Breast epithelium (tissue), 4 donors: ENCODE measurements at regions not wholly inside any gene's neighbourhood (a gene's known extent, or its start where the extent isn't known, plus 50 kb on each side); places are given as distances from the start of the nearest gene placed in this dataset.

Experiments
- DNase-seq, 2 donors: peaks; one replicate each; pipeline ENCODE4 v3.0.0-alpha.2; 2019; ENCODE audit warnings: low spot score in 2 of 2
- H3K27ac ChIP-seq, 2 donors: fragments of 200-600 bp; sonication (generic) in 1 of 2; one replicate each; pipeline ENCODE4 v1.5.1; 2016 to 2019; ENCODE audit warnings: mild to moderate bottlenecking in 1 of 2
- H3K27me3 ChIP-seq, 2 donors: fragments of 200-600 bp; sonication (generic) in 1 of 2; one replicate each; pipeline versions ENCODE4 v1.5.1 to v1.6.0; 2017 to 2019; ENCODE audit warnings: control low read depth in 1 of 2, mild to moderate bottlenecking in 1 of 2
- H3K36me3 ChIP-seq: fragments of 200-600 bp; one replicate; pipeline ENCODE4 v1.5.1; 2019
- H3K4me1 ChIP-seq, 2 donors: fragments of 200-600 bp; sonication (generic); one replicate each; pipeline ENCODE4 v1.5.1; 2016 to 2019; ENCODE audit warnings: control low read depth in 1 of 2
- H3K4me3 ChIP-seq, 3 donors: fragments of 200-600 bp; sonication (generic); 1 replicate in 2 of 3; 2 replicates in 1 of 3; pipeline ENCODE4 v1.5.1; 2016 to 2019; ENCODE audit warnings: mild to moderate bottlenecking in 3 of 3, moderate library complexity in 2 of 3
- H3K9me3 ChIP-seq, 2 donors: fragments of 200-600 bp; sonication (generic) in 1 of 2; one replicate each; pipeline ENCODE4 v1.5.1; 2016 to 2019; ENCODE audit warnings: control low read depth in 1 of 2
- POLR2A ChIP-seq: fragments of 450-650 bp; IDR thresholded peaks from one replicate; pipeline ENCODE4 v1.6.1; 2016; ENCODE audit warnings: antibody characterized with exemption, mild to moderate bottlenecking, moderate library complexity
- POLR2AphosphoS5 ChIP-seq, 3 donors: sonication (generic); formaldehyde crosslinking; IDR thresholded peaks; one replicate each; pipeline ENCODE4 v1.6.1; 2017; ENCODE audit warnings: antibody characterized with exemption in 3 of 3
- intact Hi-C: fragments of 100-400 bp; cut with DNase I; formaldehyde crosslinking; loops from one replicate; pipeline ENCODE4 v1.15.1; 2023; ENCODE audit warnings: low total_unique reads
- TF ChIP-seq, protein P1 (sequence below), 3 donors: fragments of 450-650 bp; IDR thresholded peaks; one replicate each; pipeline ENCODE4 v1.5.1; 2016 to 2017; ENCODE audit warnings: antibody characterized with exemption in 3 of 3, mild to moderate bottlenecking in 3 of 3, moderate library complexity in 3 of 3

DNA sequence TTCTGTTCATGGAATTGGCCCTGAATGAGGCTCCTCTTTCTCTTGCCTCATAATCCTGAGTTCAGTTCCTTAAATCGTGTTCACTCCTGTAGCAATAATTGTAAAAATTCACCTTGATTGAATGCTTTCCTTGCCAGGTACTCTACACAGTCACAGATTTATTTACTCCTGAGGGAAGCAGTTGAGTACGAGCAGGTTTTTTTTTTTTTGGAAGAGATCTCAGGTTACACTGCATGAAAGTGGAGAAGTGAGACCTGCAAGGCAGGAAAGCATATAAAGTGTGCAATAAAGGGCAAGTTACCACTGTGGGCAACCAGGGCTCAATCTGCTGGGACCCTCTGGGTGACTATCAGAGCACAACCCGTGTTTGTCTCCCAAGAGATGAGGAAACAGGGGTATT, 93.0 kb upstream of the DOK5 start:
- no peak for DNase-seq
- intact Hi-C loops, result no loop called here
- Histone ChIP-seq H3K27me3 (no peaks in the 10 kb centered on the region), H3K36me3 (no peaks in the 10 kb centered on the region), H3K27ac (no peak overlapping the region), H3K4me3 (no peak overlapping the region), H3K9me3 (no peaks in the 10 kb centered on the region), H3K4me1 (no peaks in the 10 kb centered on the region)
- no peak for TF ChIP-seq POLR2A
- TF ChIP-seq POLR2AphosphoS5 (IDR thresholded peaks at IDR 0.05), result no peak
- TF ChIP-seq, protein P1, sequence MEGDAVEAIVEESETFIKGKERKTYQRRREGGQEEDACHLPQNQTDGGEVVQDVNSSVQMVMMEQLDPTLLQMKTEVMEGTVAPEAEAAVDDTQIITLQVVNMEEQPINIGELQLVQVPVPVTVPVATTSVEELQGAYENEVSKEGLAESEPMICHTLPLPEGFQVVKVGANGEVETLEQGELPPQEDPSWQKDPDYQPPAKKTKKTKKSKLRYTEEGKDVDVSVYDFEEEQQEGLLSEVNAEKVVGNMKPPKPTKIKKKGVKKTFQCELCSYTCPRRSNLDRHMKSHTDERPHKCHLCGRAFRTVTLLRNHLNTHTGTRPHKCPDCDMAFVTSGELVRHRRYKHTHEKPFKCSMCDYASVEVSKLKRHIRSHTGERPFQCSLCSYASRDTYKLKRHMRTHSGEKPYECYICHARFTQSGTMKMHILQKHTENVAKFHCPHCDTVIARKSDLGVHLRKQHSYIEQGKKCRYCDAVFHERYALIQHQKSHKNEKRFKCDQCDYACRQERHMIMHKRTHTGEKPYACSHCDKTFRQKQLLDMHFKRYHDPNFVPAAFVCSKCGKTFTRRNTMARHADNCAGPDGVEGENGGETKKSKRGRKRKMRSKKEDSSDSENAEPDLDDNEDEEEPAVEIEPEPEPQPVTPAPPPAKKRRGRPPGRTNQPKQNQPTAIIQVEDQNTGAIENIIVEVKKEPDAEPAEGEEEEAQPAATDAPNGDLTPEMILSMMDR (IDR thresholded peaks at IDR 0.05), result no peak

DNA sequence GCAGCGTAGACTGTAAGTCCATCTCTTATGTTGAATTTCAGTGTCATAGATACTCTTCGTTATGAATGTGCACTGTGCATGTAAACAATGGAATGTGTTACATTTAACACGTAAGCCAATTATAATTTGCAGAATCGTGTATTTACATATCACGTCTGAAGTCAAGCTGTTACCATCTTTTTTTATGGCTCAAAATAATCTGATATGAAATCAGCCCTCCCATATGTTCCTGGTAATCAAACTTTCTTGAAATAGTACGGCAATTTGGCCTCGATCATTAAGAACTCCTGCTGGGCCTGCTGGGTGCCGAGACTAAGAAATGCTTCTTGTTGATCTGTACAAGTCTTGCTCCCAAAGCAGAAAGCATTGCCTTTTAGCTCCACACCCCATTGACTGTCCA, 89.6 kb upstream of the DOK5 start:
- no peak for DNase-seq
- no peaks in the 10 kb centered on the region for H3K27me3 ChIP-seq
- no peak overlapping the region for H3K27ac ChIP-seq
- TF ChIP-seq POLR2AphosphoS5 (IDR thresholded peaks at IDR 0.05), result no peak
- TF ChIP-seq, protein P1 (IDR thresholded peaks at IDR 0.05), result no peak
- no peak for TF ChIP-seq POLR2A
- intact Hi-C loops, result no loop called here
- no peaks in the 10 kb centered on the region for H3K9me3 ChIP-seq
- no peaks in the 10 kb centered on the region for H3K4me1 ChIP-seq
- H3K36me3 ChIP-seq, result no peaks in the 10 kb centered on the region
- no peak overlapping the region for H3K4me3 ChIP-seq

DNA sequence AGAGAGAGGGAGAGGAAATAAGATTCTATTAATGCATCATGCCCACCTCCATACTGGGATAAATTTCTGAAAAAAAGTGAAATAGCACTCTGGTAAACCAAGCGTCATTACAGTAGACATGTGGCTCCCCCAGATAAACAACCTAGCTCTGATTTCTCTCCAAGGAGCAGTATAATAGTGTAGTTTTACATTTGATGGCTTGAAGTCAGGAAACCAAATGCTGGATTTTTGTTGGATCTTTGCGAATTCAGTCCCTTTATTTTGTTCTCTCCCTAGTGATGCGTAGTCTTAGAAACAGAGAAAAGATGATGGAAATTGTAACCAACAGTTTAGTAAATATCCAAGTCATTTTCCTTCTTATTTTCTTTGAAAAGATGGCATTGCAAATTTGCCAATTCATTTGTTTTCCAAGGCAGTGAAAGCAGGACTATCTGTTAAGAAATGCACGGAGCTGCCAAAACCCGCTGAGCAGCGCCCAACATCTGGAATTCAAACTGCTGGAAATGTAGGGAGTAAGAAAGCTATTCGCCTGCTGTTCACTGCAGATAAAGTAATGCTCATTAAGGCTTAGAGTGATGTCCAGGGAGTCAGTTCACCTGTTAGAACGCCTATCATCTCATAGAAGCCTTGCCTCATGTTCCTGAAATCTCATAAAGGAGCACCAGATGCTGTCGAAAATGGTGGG, 85.7 kb upstream of the DOK5 start:
- H3K27me3 ChIP-seq, result no peaks in the 10 kb centered on the region
- no peaks in the 10 kb centered on the region for H3K4me1 ChIP-seq
- DNase-seq, result no peak
- H3K36me3 ChIP-seq, result no peaks in the 10 kb centered on the region
- H3K9me3 ChIP-seq, result peaks cover 0 to 11% of the 10 kb centered on the region in 2 donors
- H3K4me3 ChIP-seq, result no peak overlapping the region
- intact Hi-C loops, result no loop called here
- TF ChIP-seq, protein P1 (IDR thresholded peaks at IDR 0.05), result no peak
- TF ChIP-seq POLR2AphosphoS5 (IDR thresholded peaks at IDR 0.05), result no peak
- no peak for TF ChIP-seq POLR2A
- no peak overlapping the region for H3K27ac ChIP-seq

DNA sequence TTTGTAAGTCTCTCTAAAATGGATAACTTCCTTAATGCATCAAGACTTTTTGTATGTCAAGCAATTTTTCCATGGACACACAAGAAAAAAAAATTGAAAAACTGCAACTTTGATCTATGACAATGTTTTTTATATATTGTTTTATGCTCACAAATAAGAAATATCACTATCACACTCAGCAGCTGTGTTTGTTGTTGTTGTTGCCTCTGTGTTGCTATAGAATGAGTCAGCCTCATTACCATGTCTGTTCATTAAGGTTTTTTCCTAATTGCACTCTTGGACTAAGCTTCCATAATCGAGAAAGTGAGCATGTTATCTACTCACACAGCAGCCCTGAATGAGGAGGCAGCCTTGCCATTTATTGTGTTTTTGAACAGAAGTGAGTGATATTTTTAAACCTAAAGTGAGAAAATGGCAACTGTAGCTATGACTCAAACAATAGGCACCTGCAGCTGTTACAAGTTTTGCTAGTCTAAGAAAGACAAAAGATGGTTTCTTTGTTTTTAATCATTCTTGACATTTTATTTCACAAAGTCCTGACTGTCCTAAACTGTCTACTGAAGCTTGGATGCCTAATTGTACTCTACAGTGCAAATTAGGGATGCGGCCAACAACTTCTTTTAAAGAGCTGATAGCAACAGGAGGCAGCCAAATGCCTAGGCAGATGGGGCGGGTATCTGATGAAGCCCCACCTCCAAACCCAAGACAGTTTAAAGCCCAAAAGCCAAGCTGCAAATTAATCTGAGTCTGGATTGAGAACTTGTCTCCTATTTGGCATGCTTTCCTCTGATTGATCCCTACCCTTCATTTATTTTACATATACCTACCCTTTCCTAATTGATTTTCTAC, 77.9 kb upstream of the DOK5 start:
- intact Hi-C loops, result no loop called here
- Histone ChIP-seq H3K27ac (no peak overlapping the region), H3K27me3 (no peaks in the 10 kb centered on the region), H3K4me1 (no peaks in the 10 kb centered on the region), H3K4me3 (no peak overlapping the region), H3K36me3 (no peaks in the 10 kb centered on the region), H3K9me3 (peaks cover 0 to 1% of the 10 kb centered on the region in 2 donors)
- TF ChIP-seq, protein P1 (IDR thresholded peaks at IDR 0.05), result no peak
- TF ChIP-seq POLR2A, result no peak
- TF ChIP-seq POLR2AphosphoS5 (IDR thresholded peaks at IDR 0.05), result no peak
- DNase-seq, result no peak

DNA sequence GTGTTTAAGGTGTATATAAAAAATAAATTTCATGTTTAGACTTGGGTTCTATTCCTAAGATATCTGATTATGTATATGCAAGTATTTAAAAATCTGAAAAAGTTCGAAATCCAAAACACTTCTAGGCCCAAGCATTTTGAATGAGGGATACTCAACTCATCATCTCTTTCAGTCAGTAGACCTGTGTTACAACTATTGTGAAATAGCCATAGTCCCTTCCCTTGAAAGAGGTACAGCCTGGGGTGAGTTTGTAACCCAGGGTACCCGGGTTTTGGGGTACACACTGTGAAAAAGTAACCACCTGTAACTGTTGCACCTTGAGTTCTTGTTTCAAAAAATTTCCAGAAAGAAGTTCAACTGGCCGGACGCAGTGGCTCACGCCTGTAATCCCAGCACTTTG, 76.6 kb upstream of the DOK5 start:
- Histone ChIP-seq H3K36me3 (no peaks in the 10 kb centered on the region), H3K27ac (no peak overlapping the region), H3K4me3 (no peak overlapping the region), H3K27me3 (no peaks in the 10 kb centered on the region), H3K4me1 (no peaks in the 10 kb centered on the region), H3K9me3 (no peaks in the 10 kb centered on the region)
- no peak for TF ChIP-seq POLR2AphosphoS5 (IDR thresholded peaks at IDR 0.05)
- TF ChIP-seq, protein P1 (IDR thresholded peaks at IDR 0.05), result no peak
- TF ChIP-seq POLR2A, result no peak
- intact Hi-C loops, result no loop called here
- DNase-seq, result no peak
